MM.1S (cell line): ENCODE measurements at regions not wholly inside any gene's neighbourhood (a gene's known extent, or its start where the extent isn't known, plus 50 kb on each side); places are given as distances from the start of the nearest gene placed in this dataset.

Experiments used
- DNase-seq: peaks from one replicate; pipeline ENCODE4 v3.0.0-alpha.2; 2015
- H2AFZ ChIP-seq: fragments of 300-600 bp; sonication (generic); 2 replicates; pipeline ENCODE4 v1.6.0; 2016; ENCODE audit warnings: antibody characterized with exemption, low read length
- H3F3A ChIP-seq: fragments of 300-600 bp; sonication (generic); 2 replicates; pipeline ENCODE4 v1.6.1; 2016; ENCODE audit warnings: mild to moderate bottlenecking, antibody characterized with exemption, low read length, moderate library complexity, mixed read lengths; ENCODE audit not compliant: insufficient read depth
- H3K27ac ChIP-seq: fragments of 300-600 bp; sonication (generic); 2 replicates; pipeline ENCODE4 v1.5.1; 2016; ENCODE audit warnings: mild to moderate bottlenecking, low read length
- H3K27me3 ChIP-seq: fragments of 300-600 bp; sonication (generic); replicated peaks from 2 replicates; pipeline ENCODE4 v1.6.0; 2016; ENCODE audit warnings: low read length; ENCODE audit not compliant: insufficient read depth
- H3K36me3 ChIP-seq: fragments of 300-600 bp; sonication (generic); replicated peaks from 2 replicates; pipeline ENCODE4 v1.6.1; 2016; ENCODE audit warnings: mild to moderate bottlenecking, low read length, mixed read lengths; ENCODE audit not compliant: insufficient read depth
- H3K4me1 ChIP-seq: fragments of 300-600 bp; sonication (generic); 2 replicates; pipeline ENCODE4 v1.6.1; 2016; ENCODE audit warnings: low read length, mixed read lengths
- H3K4me2 ChIP-seq: fragments of 300-600 bp; sonication (generic); 2 replicates; pipeline ENCODE4 v1.6.0; 2016; ENCODE audit warnings: low read depth, low read length
- H3K4me3 ChIP-seq: fragments of 300-600 bp; sonication (generic); 2 replicates; pipeline ENCODE4 v1.5.1; 2016; ENCODE audit warnings: low read length, mixed read lengths
- H3K79me2 ChIP-seq: fragments of 300-600 bp; sonication (generic); 2 replicates; pipeline ENCODE4 v1.6.1; 2016; ENCODE audit warnings: mixed run types, low read length, mixed read lengths
- H3K9ac ChIP-seq: fragments of 300-600 bp; sonication (generic); 2 replicates; pipeline ENCODE4 v1.6.1; 2016; ENCODE audit warnings: low read length, mixed read lengths
- H3K9me2 ChIP-seq: fragments of 300-600 bp; sonication (generic); replicated peaks from 2 replicates; pipeline ENCODE4 v1.6.1; 2016; ENCODE audit warnings: mild to moderate bottlenecking, low read length, mixed read lengths; ENCODE audit not compliant: insufficient read depth
- H3K9me3 ChIP-seq: fragments of 300-600 bp; sonication (generic); replicated peaks from 2 replicates; pipeline ENCODE4 v1.6.1; 2016; ENCODE audit warnings: mild to moderate bottlenecking, low read length, mixed read lengths; ENCODE audit not compliant: insufficient read depth
- H4K20me1 ChIP-seq: fragments of 300-600 bp; sonication (generic); 2 replicates; pipeline ENCODE4 v1.6.1; 2016; ENCODE audit warnings: mild to moderate bottlenecking, low read length, moderate library complexity, mixed read lengths; ENCODE audit not compliant: insufficient read depth
- EZH2 ChIP-seq: fragments of 300-600 bp; sonication (generic); optimal IDR thresholded peaks from 2 replicates; pipeline ENCODE3; 2017; ENCODE audit warnings: low read depth, mild to moderate bottlenecking, antibody characterized with exemption, low read length, mixed read lengths
- EZH2phosphoT487 ChIP-seq: fragments of 300-600 bp; sonication (generic); IDR thresholded peaks from 2 replicates; pipeline ENCODE4 v1.6.1; 2018; ENCODE audit warnings: antibody characterized with exemption, low read length
- TF ChIP-seq, protein P1 (sequence below): fragments of 300-600 bp; sonication (generic); IDR thresholded peaks from 2 replicates; pipeline ENCODE4 v1.5.1; 2016; ENCODE audit warnings: antibody characterized with exemption, low read length, mixed read lengths

DNA sequence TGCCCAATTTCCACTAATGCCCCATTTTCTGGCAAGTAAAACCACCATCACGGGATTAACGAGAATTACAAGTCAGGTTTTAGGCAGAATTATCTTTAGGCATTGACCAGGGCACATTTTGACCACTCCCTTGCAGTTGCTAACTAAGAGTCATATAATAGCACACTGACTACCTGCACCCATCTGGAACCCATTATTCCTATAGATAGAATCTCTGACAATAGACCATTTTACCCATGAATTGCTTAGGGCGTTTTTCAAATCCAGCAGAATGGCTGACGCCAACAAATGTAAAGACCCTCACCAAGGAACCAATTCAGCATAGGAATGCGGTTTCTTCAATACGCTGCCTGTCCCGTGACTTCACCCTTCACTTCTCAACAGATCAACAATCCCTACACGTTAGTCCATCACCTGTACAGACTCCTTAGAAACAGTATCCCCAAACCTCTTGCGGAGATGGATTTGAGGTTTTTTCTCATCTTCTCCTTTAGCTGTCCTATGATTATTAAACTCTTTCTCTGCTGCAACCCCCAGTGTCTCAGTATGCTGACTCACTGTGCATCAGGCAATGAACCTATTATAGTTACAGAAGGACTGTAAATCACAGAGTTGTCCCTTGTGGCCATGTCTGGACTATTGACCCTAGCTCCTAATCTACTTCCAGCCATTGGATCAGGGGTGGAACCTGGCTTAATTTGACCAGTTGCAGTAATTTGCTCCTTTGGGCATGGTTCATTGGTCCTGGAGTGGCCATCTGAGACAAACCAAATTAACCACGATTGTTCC is 177.3 kb upstream of the PLXNC1 start:
- Histone ChIP-seq H4K20me1 (no peaks in the 10 kb centered on the region), H3K9me3 (no peaks in the 10 kb centered on the region), H3K9ac (no peak overlapping the region), H3F3A (no peaks in the 10 kb centered on the region), H3K4me2 (no peak overlapping the region), H3K79me2 (no peaks in the 10 kb centered on the region), H3K4me1 (no peaks in the 10 kb centered on the region), H3K27me3 (no peaks in the 10 kb centered on the region), H3K36me3 (no peaks in the 10 kb centered on the region), H3K27ac (no peak overlapping the region), H3K4me3 (no peak overlapping the region), H2AFZ (no peak overlapping the region), H3K9me2 (no peaks in the 10 kb centered on the region)
- no peak for DNase-seq
- TF ChIP-seq EZH2phosphoT487 = no peak

DNA sequence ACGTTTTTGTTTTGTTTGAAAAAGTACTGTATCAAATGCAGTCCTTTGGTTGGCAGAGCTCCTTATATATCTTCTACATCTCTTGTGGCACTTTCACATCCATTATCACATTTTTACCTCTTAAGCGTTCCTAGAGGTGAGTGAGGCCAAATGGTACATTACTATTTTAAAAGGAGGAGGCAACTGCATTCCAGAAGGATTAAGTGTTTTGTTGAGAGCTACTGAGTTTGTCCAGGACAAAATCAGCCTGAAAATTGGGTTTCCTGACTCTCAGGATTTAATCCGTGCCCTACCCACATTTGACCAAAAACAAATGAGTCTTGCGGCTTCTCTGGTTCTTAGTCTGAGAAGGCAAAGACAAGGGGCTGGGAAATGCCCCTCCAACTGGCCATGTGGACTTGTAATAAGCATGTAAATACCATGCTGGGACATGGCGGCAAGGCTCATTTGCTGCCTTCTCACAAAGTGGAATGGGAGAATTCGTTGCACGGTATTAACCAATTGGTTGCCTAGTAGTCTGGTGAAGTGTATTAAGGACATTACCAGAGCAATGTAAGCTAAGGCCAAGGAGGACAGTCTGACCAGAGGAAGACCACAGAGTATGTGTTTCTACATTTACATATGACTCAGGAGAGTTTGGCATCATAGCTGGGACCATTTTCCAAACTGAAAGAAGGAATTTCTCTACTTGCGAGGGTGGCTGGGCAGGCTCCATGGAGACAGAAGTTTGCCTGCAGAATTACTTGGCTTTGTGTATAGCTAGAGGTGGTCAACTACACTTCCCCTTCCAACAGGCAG is 175.8 kb upstream of the PLXNC1 start:
- Histone ChIP-seq H3K79me2 (no peaks in the 10 kb centered on the region), H3K36me3 (no peaks in the 10 kb centered on the region), H4K20me1 (no peaks in the 10 kb centered on the region), H3K4me2 (no peak overlapping the region), H3K27me3 (no peaks in the 10 kb centered on the region), H3K4me3 (no peak overlapping the region), H3K9me3 (no peaks in the 10 kb centered on the region), H3K9me2 (no peaks in the 10 kb centered on the region), H3K4me1 (no peaks in the 10 kb centered on the region), H2AFZ (no peak overlapping the region), H3F3A (no peaks in the 10 kb centered on the region), H3K27ac (no peak overlapping the region), H3K9ac (no peak overlapping the region)
- no peak for DNase-seq
- TF ChIP-seq EZH2 = no peak
- TF ChIP-seq, protein P1, sequence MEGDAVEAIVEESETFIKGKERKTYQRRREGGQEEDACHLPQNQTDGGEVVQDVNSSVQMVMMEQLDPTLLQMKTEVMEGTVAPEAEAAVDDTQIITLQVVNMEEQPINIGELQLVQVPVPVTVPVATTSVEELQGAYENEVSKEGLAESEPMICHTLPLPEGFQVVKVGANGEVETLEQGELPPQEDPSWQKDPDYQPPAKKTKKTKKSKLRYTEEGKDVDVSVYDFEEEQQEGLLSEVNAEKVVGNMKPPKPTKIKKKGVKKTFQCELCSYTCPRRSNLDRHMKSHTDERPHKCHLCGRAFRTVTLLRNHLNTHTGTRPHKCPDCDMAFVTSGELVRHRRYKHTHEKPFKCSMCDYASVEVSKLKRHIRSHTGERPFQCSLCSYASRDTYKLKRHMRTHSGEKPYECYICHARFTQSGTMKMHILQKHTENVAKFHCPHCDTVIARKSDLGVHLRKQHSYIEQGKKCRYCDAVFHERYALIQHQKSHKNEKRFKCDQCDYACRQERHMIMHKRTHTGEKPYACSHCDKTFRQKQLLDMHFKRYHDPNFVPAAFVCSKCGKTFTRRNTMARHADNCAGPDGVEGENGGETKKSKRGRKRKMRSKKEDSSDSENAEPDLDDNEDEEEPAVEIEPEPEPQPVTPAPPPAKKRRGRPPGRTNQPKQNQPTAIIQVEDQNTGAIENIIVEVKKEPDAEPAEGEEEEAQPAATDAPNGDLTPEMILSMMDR = no peak
- no peak for TF ChIP-seq EZH2phosphoT487

DNA sequence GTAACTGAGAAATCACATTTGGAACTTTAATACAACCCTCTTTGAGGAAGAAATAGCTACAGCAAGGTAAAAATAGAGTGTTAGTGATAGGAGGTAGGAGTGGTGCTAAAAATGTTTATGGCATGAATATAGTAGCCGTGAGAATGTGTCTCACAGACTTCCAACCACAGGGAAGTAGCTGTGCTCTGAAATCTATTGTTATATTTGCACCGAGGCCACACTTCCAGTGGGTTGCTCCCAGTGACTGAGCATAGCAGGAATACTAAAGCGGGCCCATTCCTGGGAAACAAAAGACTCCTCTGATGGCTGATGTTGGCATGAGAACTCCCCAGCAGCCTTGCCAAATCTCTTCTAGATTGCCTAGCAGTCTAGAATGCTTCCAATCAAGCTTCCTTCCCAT is 174.1 kb upstream of the PLXNC1 start:
- H3K9me2 ChIP-seq = no peaks in the 10 kb centered on the region
- no peaks in the 10 kb centered on the region for H3K4me1 ChIP-seq
- no peaks in the 10 kb centered on the region for H3K36me3 ChIP-seq
- no peaks in the 10 kb centered on the region for H4K20me1 ChIP-seq
- H3K79me2 ChIP-seq = no peaks in the 10 kb centered on the region
- no peak overlapping the region for H3K9ac ChIP-seq
- H3F3A ChIP-seq = no peaks in the 10 kb centered on the region
- no peaks in the 10 kb centered on the region for H3K27me3 ChIP-seq
- TF ChIP-seq, protein P1 = no peak
- TF ChIP-seq EZH2 (no peak), EZH2phosphoT487 (no peak)
- H3K27ac ChIP-seq = no peak overlapping the region
- DNase-seq = no peak
- H3K4me2 ChIP-seq = no peak overlapping the region
- H3K4me3 ChIP-seq = no peak overlapping the region
- no peak overlapping the region for H2AFZ ChIP-seq
- H3K9me3 ChIP-seq = no peaks in the 10 kb centered on the region

DNA sequence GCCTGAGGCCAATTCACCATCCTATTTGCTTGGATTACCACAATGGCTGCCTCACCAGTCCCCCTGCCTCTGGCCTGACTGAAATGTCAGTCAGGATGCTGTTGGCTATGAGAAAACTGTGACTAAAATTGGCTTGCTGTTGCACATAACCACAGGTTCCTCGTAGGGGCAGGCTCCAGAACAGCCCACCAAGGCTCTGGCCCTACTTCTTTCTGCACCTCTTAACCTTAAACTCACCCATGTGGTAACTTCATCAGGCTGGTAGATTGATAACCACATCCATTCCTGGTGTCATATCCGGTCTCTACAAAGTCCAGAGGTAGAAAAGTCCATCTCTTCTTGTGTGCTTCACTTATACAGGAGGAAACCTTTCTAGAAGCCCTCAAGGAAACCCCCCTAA is 172.4 kb upstream of the PLXNC1 start:
- Histone ChIP-seq H3K27ac (no peak overlapping the region), H2AFZ (no peak overlapping the region), H3K4me1 (no peaks in the 10 kb centered on the region), H4K20me1 (no peaks in the 10 kb centered on the region), H3K79me2 (no peaks in the 10 kb centered on the region), H3K4me2 (no peak overlapping the region), H3K27me3 (no peaks in the 10 kb centered on the region), H3K4me3 (no peak overlapping the region), H3K9me2 (no peaks in the 10 kb centered on the region), H3K9me3 (no peaks in the 10 kb centered on the region), H3F3A (no peaks in the 10 kb centered on the region), H3K9ac (no peak overlapping the region), H3K36me3 (no peaks in the 10 kb centered on the region)
- TF ChIP-seq, protein P1 = no peak
- no peak for TF ChIP-seq EZH2
- TF ChIP-seq EZH2phosphoT487 = no peak
- no peak for DNase-seq
